GM12878 (cell line): ENCODE measurements at regions not wholly inside any gene's neighbourhood (a gene's known extent, or its start where the extent isn't known, plus 50 kb on each side); places are given as distances from the start of the nearest gene placed in this dataset.

Source experiments
- ATAC-seq: fragments of 200-7000 bp; cut with Tn5 transposase; 3 replicates; pipeline ENCODE4 v1.9.1; 2020; ENCODE audit warnings: mild to moderate bottlenecking, moderate library complexity
- BruUV-seq: library from RNA; stranded (reverse); fragments of 400-500 nt; replicated peaks from 2 replicates; lab custom pipeline; 2021; lab: Mats Ljungman, UMichigan
- CTCF ChIA-PET: fragments of 300-600 bp; sonication (Branson Sonifier 250); formaldehyde crosslinking; extraction: SDS; loops from one replicate; lab custom pipeline; 2021; ENCODE audit warnings: inconsistent platforms; lab: Yijun Ruan, JAX
- POLR2A ChIA-PET: fragments of 350-600 bp; formaldehyde crosslinking; extraction: SDS; loops from one replicate; lab custom pipeline; 2021; ENCODE audit warnings: inconsistent platforms; lab: Charles Lee
- RAD21 ChIA-PET: fragments of 300-600 bp; sonication (Branson Sonifier 250); formaldehyde crosslinking; loops from one replicate; lab custom pipeline; 2023; ENCODE audit warnings: antibody characterized with exemption; ENCODE audit not compliant: unreplicated experiment; lab: Charles Lee
- SMC1A ChIA-PET: fragments of 300-600 bp; sonication (Branson Sonifier 250); formaldehyde crosslinking; loops from one replicate; lab custom pipeline; 2023; ENCODE audit not compliant: unreplicated experiment, uncharacterized antibody; lab: Charles Lee
- DNase-seq: peaks from one replicate; pipeline ENCODE4 v3.0.0-alpha.2; 2011; ENCODE audit warnings: low read depth, low spot score
- FAIRE-seq: peaks from 3 replicates; lab custom pipeline; 2011; peaks lifted over from hg19 to GRCh38; lab: Jason Lieb, UNC
- H2AFZ ChIP-seq: 2 replicates; pipeline ENCODE4 v1.6.0; 2011; ENCODE audit warnings: low read depth, low read length, control low read depth; ENCODE audit not compliant: control insufficient read depth
- H3K27ac ChIP-seq: 2 replicates; pipeline ENCODE4 v1.5.1; 2011; ENCODE audit warnings: control low read depth; ENCODE audit not compliant: control insufficient read depth, insufficient read depth
- H3K27me3 ChIP-seq, 2 experiments: replicated peaks in 1 of 2; 2 replicates each; pipeline versions ENCODE4 v1.6.0 to v1.6.1; 2011; ENCODE audit warnings: low read length in 1 of 2; ENCODE audit not compliant: control insufficient read depth in 2 of 2, insufficient read depth in 2 of 2
- H3K36me3 ChIP-seq, 2 experiments: 2 replicates each; pipeline ENCODE4 v1.5.1; 2011; ENCODE audit warnings: low read length in 1 of 2; ENCODE audit not compliant: control insufficient read depth in 2 of 2, insufficient read depth in 2 of 2
- H3K4me1 ChIP-seq: 2 replicates; pipeline ENCODE4 v1.6.1; 2011; ENCODE audit warnings: mild to moderate bottlenecking, low read length, moderate library complexity, mixed read lengths; ENCODE audit not compliant: control insufficient read depth, insufficient read depth
- H3K4me2 ChIP-seq: 2 replicates; pipeline ENCODE4 v1.6.0; 2011; ENCODE audit warnings: control low read depth; ENCODE audit not compliant: control insufficient read depth, insufficient read depth
- H3K4me3 ChIP-seq: fragments of 200-600 bp; sonication (generic); 2 replicates; pipeline ENCODE4 v1.5.1; 2016
- H3K79me2 ChIP-seq: 2 replicates; pipeline ENCODE4 v1.6.0; 2011; ENCODE audit warnings: low read length; ENCODE audit not compliant: control insufficient read depth, insufficient read depth
- H3K9ac ChIP-seq: 2 replicates; pipeline ENCODE4 v1.8.0; 2011; ENCODE audit warnings: low read length, control low read depth, mixed read lengths; ENCODE audit not compliant: control insufficient read depth, insufficient read depth
- H3K9me3 ChIP-seq: replicated peaks from 3 replicates; pipeline ENCODE4 v1.5.1; 2011; ENCODE audit warnings: mild to moderate bottlenecking, low read length; ENCODE audit not compliant: control insufficient read depth, insufficient read depth
- H4K20me1 ChIP-seq: 2 replicates; pipeline ENCODE4 v1.6.0; 2011; ENCODE audit not compliant: control insufficient read depth, insufficient read depth
- CREM ChIP-seq: IDR thresholded peaks from 2 replicates; pipeline ENCODE4 v1.6.1; 2014; ENCODE audit warnings: antibody characterized with exemption, low read depth
- FOXM1 ChIP-seq: IDR thresholded peaks from 2 replicates; pipeline ENCODE4 v1.6.1; 2012; ENCODE audit warnings: low read depth, mild to moderate bottlenecking, inconsistent platforms, low read length, moderate library complexity
- GABPA ChIP-seq: IDR thresholded peaks from 2 replicates; pipeline ENCODE4 v1.6.1; 2014; ENCODE audit warnings: antibody characterized with exemption, low read depth, mild to moderate bottlenecking, inconsistent platforms
- IKZF1 ChIP-seq: fragments of 450-650 bp; conservative IDR thresholded peaks from 2 replicates; pipeline ENCODE4 v1.6.1; 2017; ENCODE audit warnings: antibody characterized with exemption, mild to moderate bottlenecking
- JUNB ChIP-seq: IDR thresholded peaks from 2 replicates; pipeline ENCODE4 v1.6.1; 2016; ENCODE audit warnings: antibody characterized with exemption, mild to moderate bottlenecking
- MEF2A ChIP-seq: IDR thresholded peaks from 2 replicates; pipeline ENCODE4 v1.6.1; 2011; ENCODE audit warnings: low read depth, mild to moderate bottlenecking, low read length, moderate library complexity; ENCODE audit not compliant: insufficient read depth
- NFIC ChIP-seq: IDR thresholded peaks from 2 replicates; pipeline ENCODE4 v1.6.1; 2012; ENCODE audit warnings: low read depth, mild to moderate bottlenecking, inconsistent platforms, low read length, moderate library complexity
- RUNX3 ChIP-seq: IDR thresholded peaks from 2 replicates; pipeline ENCODE4 v1.6.1; 2012; ENCODE audit warnings: low read length, inconsistent platforms
- ZNF24 ChIP-seq: fragments of 450-650 bp; IDR thresholded peaks from 2 replicates; pipeline ENCODE4 v1.6.1; 2017; ENCODE audit warnings: antibody characterized with exemption, mild to moderate bottlenecking
- WGBS: methylation state at CpG from one replicate; pipeline ENCODE4 v1.1.6; 2016; ENCODE audit warnings: low lambda C conversion rate; ENCODE audit not compliant: insufficient replicate concordance, insufficient coverage; ENCODE audit errors: missing lambda C conversion rate; 5-methylcytosine and 5-hydroxymethylcytosine counted together
- in situ Hi-C: fragments of 300-500 bp; cut with MboI; formaldehyde crosslinking; loops from 9 replicates; pipeline ENCODE4 v1.14.3; 2018; ENCODE audit warnings: mixed read lengths
- intact Hi-C: fragments of 100-400 bp; cut with micrococcal nuclease; formaldehyde crosslinking; loops from one replicate; pipeline ENCODE4 v1.14.2; 2022; ENCODE audit not compliant: unreplicated experiment
- TF ChIP-seq, protein P1 (sequence below): fragments of 450-650 bp; IDR thresholded peaks from 2 replicates; pipeline ENCODE4 v1.6.1; 2016; ENCODE audit warnings: mild to moderate bottlenecking, moderate library complexity, borderline replicate concordance

DNA sequence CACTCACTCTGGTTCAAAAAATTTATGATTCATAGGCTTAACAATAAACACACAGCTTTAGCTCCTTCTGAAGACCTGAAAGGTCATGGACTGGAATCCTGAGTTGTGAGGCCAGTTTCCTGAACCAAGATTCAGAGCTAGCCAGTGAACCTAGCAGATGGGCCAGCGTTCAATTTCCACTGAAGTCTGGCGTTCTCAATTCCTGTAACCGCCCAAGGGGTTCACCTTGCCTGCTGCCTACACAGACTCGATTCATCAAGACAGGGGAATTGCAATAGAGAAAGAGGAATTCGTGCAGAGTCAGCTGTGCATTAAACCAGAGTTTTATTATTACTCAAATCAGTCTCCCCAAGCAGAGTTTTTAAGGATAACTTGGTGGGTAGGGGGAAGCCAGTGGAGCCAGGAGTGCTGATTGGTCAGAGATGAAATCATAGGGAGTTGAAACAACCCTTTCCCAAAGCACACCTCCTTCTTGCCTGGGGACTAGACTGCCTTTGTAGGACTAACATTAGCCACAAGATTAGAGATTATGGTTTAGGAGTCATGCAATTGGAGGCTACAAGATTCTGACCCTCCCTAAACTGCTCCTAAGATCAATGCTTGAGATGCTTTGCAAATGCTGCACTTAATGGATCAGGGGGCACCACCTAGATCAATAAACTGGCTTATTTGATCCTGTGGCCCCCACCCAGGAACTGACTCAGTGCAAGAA lies 117.5 kb upstream of the SHB start:
- intact Hi-C loops: no loop called here
- Histone ChIP-seq H3K9ac (no peak overlapping the region), H4K20me1 (no peaks in the 10 kb centered on the region), H3K36me3 (no peaks in the 10 kb centered on the region), H3K79me2 (no peaks in the 10 kb centered on the region), H3K27me3 (peaks cover 0 to 2% of the 10 kb centered on the region in 2 experiments; a peak in 1 of 4 replicates), H2AFZ (no peak overlapping the region), H3K9me3 (no peaks in the 10 kb centered on the region), H3K4me1 (peaks cover 10% of the 10 kb centered on the region), H3K27ac (no peak overlapping the region), H3K4me2 (no peak overlapping the region), H3K4me3 (no peak overlapping the region)
- CTCF ChIA-PET: interaction anchor here (1.2 to 3.1 kb wide), 6 partner anchors 11 to 102 kb away, joined by 5 to 13 read pairs (median 8); no protein-coding TSS in a partner anchor
- POLR2A ChIA-PET: interaction anchor here (1.1 to 2.3 kb wide), 6 partner anchors 8 to 78 kb away, joined by 3 to 6 read pairs (median 4); no protein-coding TSS in a partner anchor
- TF ChIP-seq CREM (no peak), IKZF1 (0 out of 2 replicates have a peak, but pooled peaks have one; percentile 46)
- RAD21 ChIA-PET: interaction anchor here (0.8 to 11.9 kb wide), 9 partner anchors 16 to 142 kb away, joined by 3 to 97 read pairs (median 4); no protein-coding TSS in a partner anchor
- in situ Hi-C loops: no loop called here
- SMC1A ChIA-PET: interaction anchor here (0.6 to 12.9 kb wide), 20 partner anchors 8 to 252 kb away, joined by 3 to 112 read pairs (median 4); no protein-coding TSS in a partner anchor
- 12% methylated on average over 5 of the region's 5 CpGs for WGBS
- peak; percentile 23 for ATAC-seq
- FAIRE-seq: no peak
- DNase-seq: no peak
- no TSS peak for BruUV-seq

DNA sequence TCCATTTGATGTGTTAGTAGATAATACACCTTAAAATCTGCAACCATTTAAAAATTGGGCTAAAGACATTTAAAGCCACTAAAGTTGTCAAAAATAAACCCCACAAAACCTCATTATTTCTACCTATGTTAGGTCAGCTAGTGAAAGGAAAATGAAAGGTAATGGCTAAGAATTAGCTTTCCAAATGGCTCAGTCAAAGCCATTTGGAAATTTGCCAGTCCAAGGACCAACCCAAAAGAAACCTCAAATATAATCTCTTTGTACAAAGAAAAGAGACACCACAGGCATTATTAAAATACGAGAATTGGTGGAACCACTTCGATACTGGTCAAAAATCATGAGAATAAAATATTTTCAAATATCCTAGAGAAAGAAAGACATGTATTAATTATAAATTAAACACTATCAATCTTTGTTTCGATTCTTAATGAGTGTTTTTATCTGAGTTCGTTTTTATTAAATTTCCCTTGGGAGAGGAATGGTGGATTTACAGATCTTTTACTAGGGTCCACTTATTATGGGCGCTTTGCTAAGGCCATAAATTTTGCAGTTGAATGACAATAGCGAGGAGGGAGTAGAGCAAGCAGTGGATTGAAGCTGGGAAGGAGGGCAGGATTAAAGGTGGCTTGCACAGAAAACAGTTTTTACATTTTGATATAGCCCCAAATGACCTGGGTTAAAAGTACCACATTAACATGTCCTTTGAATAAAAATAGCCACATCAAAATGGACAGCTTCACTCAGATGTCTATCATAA lies 116.8 kb upstream of the SHB start:
- ATAC-seq: no peak; the same call in 2 of the 3 replicates
- Histone ChIP-seq H3K79me2 (no peaks in the 10 kb centered on the region), H3K4me2 (no peak overlapping the region), H3K9ac (no peak overlapping the region), H3K36me3 (no peaks in the 10 kb centered on the region), H4K20me1 (no peaks in the 10 kb centered on the region), H3K4me1 (peaks cover 14% of the 10 kb centered on the region), H3K4me3 (no peak overlapping the region), H2AFZ (no peak overlapping the region), H3K27me3 (peaks cover 0 to 2% of the 10 kb centered on the region in 2 experiments; a peak in 1 of 4 replicates), H3K27ac (no peak overlapping the region), H3K9me3 (no peaks in the 10 kb centered on the region)
- in situ Hi-C loops (no loop called here), intact Hi-C loops (no loop called here)
- no TSS peak for BruUV-seq
- DNase-seq: no peak
- FAIRE-seq: no peak
- RAD21 ChIA-PET: interaction anchor here (0.7 to 11.9 kb wide), 10 partner anchors 15 to 265 kb away, joined by 3 to 97 read pairs (median 4); no protein-coding TSS in a partner anchor
- 0% methylated on average over 6 of the region's 6 CpGs for WGBS
- CTCF ChIA-PET: interaction anchor here (0.6 to 3.1 kb wide), 8 partner anchors 12 to 101 kb away, joined by 3 to 13 read pairs (median 6); no protein-coding TSS in a partner anchor
- POLR2A ChIA-PET: interaction anchor here (0.6 to 2.3 kb wide), 9 partner anchors 8 to 95 kb away, joined by 3 to 7 read pairs (median 5); no protein-coding TSS in a partner anchor
- SMC1A ChIA-PET: interaction anchor here (0.6 to 12.9 kb wide), 20 partner anchors 9 to 251 kb away, joined by 3 to 112 read pairs (median 4); no protein-coding TSS in a partner anchor
- TF ChIP-seq GABPA (no peak), NFIC (peak; percentile 50; the same call in 1 of the 2 replicates), JUNB (peak; percentile 65), ZNF24 (0 out of 2 replicates have a peak, but pooled peaks have one; percentile 10), RUNX3 (peak; percentile 72), FOXM1 (peak; percentile 38; the same call in 1 of the 2 replicates), MEF2A (0 out of 2 replicates have a peak, but pooled peaks have one; percentile 11)
- TF ChIP-seq, protein P1, sequence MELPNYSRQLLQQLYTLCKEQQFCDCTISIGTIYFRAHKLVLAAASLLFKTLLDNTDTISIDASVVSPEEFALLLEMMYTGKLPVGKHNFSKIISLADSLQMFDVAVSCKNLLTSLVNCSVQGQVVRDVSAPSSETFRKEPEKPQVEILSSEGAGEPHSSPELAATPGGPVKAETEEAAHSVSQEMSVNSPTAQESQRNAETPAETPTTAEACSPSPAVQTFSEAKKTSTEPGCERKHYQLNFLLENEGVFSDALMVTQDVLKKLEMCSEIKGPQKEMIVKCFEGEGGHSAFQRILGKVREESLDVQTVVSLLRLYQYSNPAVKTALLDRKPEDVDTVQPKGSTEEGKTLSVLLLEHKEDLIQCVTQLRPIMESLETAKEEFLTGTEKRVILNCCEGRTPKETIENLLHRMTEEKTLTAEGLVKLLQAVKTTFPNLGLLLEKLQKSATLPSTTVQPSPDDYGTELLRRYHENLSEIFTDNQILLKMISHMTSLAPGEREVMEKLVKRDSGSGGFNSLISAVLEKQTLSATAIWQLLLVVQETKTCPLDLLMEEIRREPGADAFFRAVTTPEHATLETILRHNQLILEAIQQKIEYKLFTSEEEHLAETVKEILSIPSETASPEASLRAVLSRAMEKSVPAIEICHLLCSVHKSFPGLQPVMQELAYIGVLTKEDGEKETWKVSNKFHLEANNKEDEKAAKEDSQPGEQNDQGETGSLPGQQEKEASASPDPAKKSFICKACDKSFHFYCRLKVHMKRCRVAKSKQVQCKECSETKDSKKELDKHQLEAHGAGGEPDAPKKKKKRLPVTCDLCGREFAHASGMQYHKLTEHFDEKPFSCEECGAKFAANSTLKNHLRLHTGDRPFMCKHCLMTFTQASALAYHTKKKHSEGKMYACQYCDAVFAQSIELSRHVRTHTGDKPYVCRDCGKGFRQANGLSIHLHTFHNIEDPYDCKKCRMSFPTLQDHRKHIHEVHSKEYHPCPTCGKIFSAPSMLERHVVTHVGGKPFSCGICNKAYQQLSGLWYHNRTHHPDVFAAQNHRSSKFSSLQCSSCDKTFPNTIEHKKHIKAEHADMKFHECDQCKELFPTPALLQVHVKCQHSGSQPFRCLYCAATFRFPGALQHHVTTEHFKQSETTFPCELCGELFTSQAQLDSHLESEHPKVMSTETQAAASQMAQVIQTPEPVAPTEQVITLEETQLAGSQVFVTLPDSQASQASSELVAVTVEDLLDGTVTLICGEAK: no peak
